SK-N-SH (cell line): ENCODE measurements at regions not wholly inside any gene's neighbourhood (a gene's known extent, or its start where the extent isn't known, plus 50 kb on each side); places are given as distances from the start of the nearest gene placed in this dataset.

Experiments
- CTCF ChIA-PET: fragments of 300-600, 350-600 bp; formaldehyde crosslinking; extraction: SDS; loops from one replicate; lab custom pipeline; 2021; lab: Yijun Ruan, JAX
- POLR2A ChIA-PET: fragments of 350-600 bp; sonication (Branson Sonifier 250); formaldehyde crosslinking; extraction: SDS; loops from one replicate; lab custom pipeline; 2020; ENCODE audit warnings: antibody characterized with exemption, inconsistent platforms; lab: Yijun Ruan, JAX
- DNase-seq: peaks from one replicate; pipeline ENCODE4 v3.0.0; 2012
- H2AFZ ChIP-seq: fragments of 200-600 bp; sonication (generic); 2 replicates; pipeline ENCODE4 v1.8.1; 2016; ENCODE audit warnings: antibody characterized with exemption, mild to moderate bottlenecking, low read depth
- H3F3A ChIP-seq: fragments of 200-600 bp; sonication (generic); replicated peaks from 2 replicates; pipeline ENCODE3; 2016; ENCODE audit warnings: antibody characterized with exemption, mild to moderate bottlenecking; ENCODE audit not compliant: insufficient read depth
- H3K27ac ChIP-seq, 2 experiments: fragments of 200-500 bp in 1 of 2; fragments of 200-600 bp in 1 of 2; sonication (Bioruptor generic) in 1 of 2; sonication (generic), shearing (Covaris generic) in 1 of 2; 2 replicates each; pipeline versions ENCODE4 v1.5.1 to v1.6.1; 2014 to 2016; ENCODE audit warnings: low read depth in 2 of 2, inconsistent platforms in 1 of 2, low read length in 1 of 2, mild to moderate bottlenecking in 1 of 2, mixed read lengths in 1 of 2
- H3K27me3 ChIP-seq: fragments of 200-600 bp; sonication (generic), shearing (Covaris generic); 2 replicates; pipeline ENCODE4 v1.6.1; 2016; ENCODE audit warnings: mixed run types; ENCODE audit not compliant: insufficient read depth
- H3K36me3 ChIP-seq, 2 experiments: fragments of 200-500 bp in 1 of 2; fragments of 200-600 bp in 1 of 2; sonication (Bioruptor generic) in 1 of 2; sonication (generic) in 1 of 2; replicated peaks in 1 of 2; 2 replicates each; pipeline versions ENCODE3 to v1.5.1; 2014 to 2016; ENCODE audit warnings: low read length in 1 of 2, mild to moderate bottlenecking in 1 of 2; ENCODE audit not compliant: insufficient read depth in 2 of 2, control insufficient read depth in 1 of 2
- H3K4me1 ChIP-seq, 2 experiments: fragments of 200-500 bp in 1 of 2; fragments of 200-600 bp in 1 of 2; sonication (Bioruptor generic) in 1 of 2; sonication (generic), shearing (Covaris generic) in 1 of 2; 2 replicates each; pipeline versions ENCODE4 v1.5.1 to v1.6.1; 2014 to 2016; ENCODE audit warnings: low read depth in 1 of 2, low read length in 1 of 2, mixed run types in 1 of 2; ENCODE audit not compliant: insufficient read depth in 2 of 2, control insufficient read depth in 1 of 2
- H3K4me2 ChIP-seq: fragments of 200-600 bp; sonication (generic), shearing (Covaris generic); 2 replicates; pipeline ENCODE4 v1.6.1; 2017; ENCODE audit warnings: mixed run types
- H3K4me3 ChIP-seq, 2 experiments: fragments of 200-500 bp in 1 of 2; fragments of 200-600 bp in 1 of 2; sonication (Bioruptor generic) in 1 of 2; sonication (generic), shearing (Covaris generic) in 1 of 2; 2 replicates each; pipeline versions ENCODE4 v1.5.1 to v1.8.1; 2014 to 2016; ENCODE audit warnings: low read depth in 2 of 2, inconsistent platforms in 1 of 2, low read length in 1 of 2, mild to moderate bottlenecking in 1 of 2, mixed read lengths in 1 of 2, moderate library complexity in 1 of 2
- H3K79me2 ChIP-seq: fragments of 200-600 bp; sonication (generic); 2 replicates; pipeline ENCODE4 v1.8.1; 2017; ENCODE audit warnings: mild to moderate bottlenecking; ENCODE audit not compliant: insufficient read depth
- H3K9ac ChIP-seq: fragments of 200-600 bp; sonication (generic); 2 replicates; pipeline ENCODE4 v1.6.1; 2017; ENCODE audit warnings: mixed run types
- H3K9me2 ChIP-seq: fragments of 200-600 bp; sonication (generic); 2 replicates; pipeline ENCODE4 v1.6.1; 2017; ENCODE audit warnings: mixed run types
- H3K9me3 ChIP-seq: fragments of 200-600 bp; sonication (generic); 2 replicates; pipeline ENCODE4 v1.6.1; 2017; ENCODE audit warnings: mixed run types, mild to moderate bottlenecking, moderate library complexity
- H4K20me1 ChIP-seq: fragments of 200-600 bp; sonication (generic); 2 replicates; pipeline ENCODE4 v1.6.1; 2017; ENCODE audit warnings: mild to moderate bottlenecking, mixed run types; ENCODE audit not compliant: insufficient read depth
- ELF1 ChIP-seq: IDR thresholded peaks from 2 replicates; pipeline ENCODE4 v1.4.0; 2012
- EZH2phosphoT487 ChIP-seq: fragments of 200-600 bp; sonication (generic); IDR thresholded peaks from 2 replicates; pipeline ENCODE4 v1.6.1; 2017; ENCODE audit warnings: low read depth, mixed run types, mild to moderate bottlenecking, antibody characterized with exemption, moderate library complexity, borderline replicate concordance
- FOSL2 ChIP-seq: IDR thresholded peaks from 2 replicates; pipeline ENCODE4 v1.4.0; 2012; ENCODE audit warnings: low read depth, mild to moderate bottlenecking, moderate library complexity, borderline replicate concordance
- FOXM1 ChIP-seq: IDR thresholded peaks from 2 replicates; pipeline ENCODE4 v1.4.0; 2012; ENCODE audit warnings: low read depth, mild to moderate bottlenecking
- GABPA ChIP-seq: IDR thresholded peaks from 2 replicates; pipeline ENCODE4 v1.4.0; 2012; ENCODE audit warnings: low read depth, mild to moderate bottlenecking
- MEF2A ChIP-seq: IDR thresholded peaks from 2 replicates; pipeline ENCODE4 v1.4.0; 2012; ENCODE audit warnings: low read depth, borderline replicate concordance
- MXI1 ChIP-seq: IDR thresholded peaks from 2 replicates; pipeline ENCODE4 v1.6.1; 2012; ENCODE audit warnings: mild to moderate bottlenecking, low read depth, low read length, improper control_type of control experiment
- RAD21 ChIP-seq: IDR thresholded peaks from 2 replicates; pipeline ENCODE4 v1.6.1; 2012; ENCODE audit warnings: mild to moderate bottlenecking, low read length
- RCOR1 ChIP-seq: fragments of 150-350 bp; IDR thresholded peaks from 2 replicates; pipeline ENCODE4 v1.6.1; 2017; ENCODE audit warnings: antibody characterized with exemption, low read length
- RFX5 ChIP-seq: IDR thresholded peaks from 2 replicates; pipeline ENCODE4 v1.6.1; 2012; ENCODE audit warnings: mild to moderate bottlenecking, improper control_type of control experiment, low read length
- RXRA ChIP-seq: IDR thresholded peaks from 2 replicates; pipeline ENCODE4 v1.4.0; 2012; ENCODE audit warnings: low read depth, mild to moderate bottlenecking, borderline replicate concordance
- SIN3A ChIP-seq: IDR thresholded peaks from 2 replicates; pipeline ENCODE4 v1.6.1; 2012; ENCODE audit warnings: low read depth, mild to moderate bottlenecking, low read length, moderate library complexity, borderline replicate concordance
- SMC3 ChIP-seq: IDR thresholded peaks from 2 replicates; pipeline ENCODE4 v1.6.1; 2012; ENCODE audit warnings: low read depth, low read length, improper control_type of control experiment
- TAF1 ChIP-seq: IDR thresholded peaks from 2 replicates; pipeline ENCODE4 v1.6.1; 2012; ENCODE audit warnings: low read depth, mild to moderate bottlenecking, low read length, moderate library complexity, borderline replicate concordance
- TEAD4 ChIP-seq: IDR thresholded peaks from 2 replicates; pipeline ENCODE4 v1.4.0; 2012; ENCODE audit warnings: mild to moderate bottlenecking, borderline replicate concordance; ENCODE audit not compliant: insufficient read depth
- WGBS: methylation state at CpG from one replicate; pipeline ENCODE4 v1.1.6; 2017; ENCODE audit warnings: low lambda C conversion rate; 5-methylcytosine and 5-hydroxymethylcytosine counted together
- TF ChIP-seq, protein P1 (sequence below): IDR thresholded peaks from 2 replicates; pipeline ENCODE4 v1.4.0; 2012; ENCODE audit warnings: low read depth, borderline replicate concordance
- TF ChIP-seq, protein P2 (sequence below): fragments of 150-350 bp; IDR thresholded peaks from 2 replicates; pipeline ENCODE4 v1.6.1; 2016; ENCODE audit warnings: mild to moderate bottlenecking, low read depth, low read length
- TF ChIP-seq, protein P3 (sequence below): IDR thresholded peaks from 2 replicates; pipeline ENCODE4 v1.4.0; 2012; ENCODE audit warnings: low read depth
- TF ChIP-seq, protein P4 (sequence below): fragments of 150-350 bp; IDR thresholded peaks from 2 replicates; pipeline ENCODE4 v1.6.1; 2017; ENCODE audit warnings: antibody characterized with exemption, low read length, low read depth, borderline replicate concordance

DNA sequence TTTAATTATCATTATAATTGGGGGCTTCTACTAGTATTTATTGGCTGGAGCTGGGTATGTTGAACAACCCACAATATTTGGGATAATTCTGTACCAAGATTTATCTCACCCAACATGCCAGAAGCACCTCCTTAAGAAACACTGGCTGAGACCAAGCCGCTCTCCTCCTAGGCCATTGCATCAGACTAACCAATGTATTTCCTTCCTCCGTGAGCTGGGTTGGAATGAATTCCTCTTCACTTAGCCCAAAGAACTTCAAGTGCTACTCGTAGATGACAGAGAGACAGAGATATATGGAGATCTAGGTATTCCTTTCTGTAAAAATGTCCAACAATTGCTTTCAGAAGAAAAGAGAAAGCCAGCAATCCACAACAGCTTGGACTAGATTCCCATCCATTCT lies 87.2 kb upstream of the ETS2 start:
- no peaks in the 10 kb centered on the region for H3K27me3 ChIP-seq
- no peak overlapping the region for H3K4me3 ChIP-seq
- no peak for DNase-seq
- H3K9me3 ChIP-seq: no peaks in the 10 kb centered on the region
- ChIA-PET CTCF (interaction anchor here (1.2 kb wide), 1 partner anchor 16 kb away, joined by 5 read pairs; no protein-coding TSS in a partner anchor), POLR2A (no interaction called here)
- H3K9me2 ChIP-seq: no peaks in the 10 kb centered on the region
- no peaks in the 10 kb centered on the region for H3K36me3 ChIP-seq
- no peak overlapping the region for H3K9ac ChIP-seq
- H3K4me1 ChIP-seq: no peaks in the 10 kb centered on the region; a peak in 1 of 4 replicates
- TF ChIP-seq MXI1 (no peak), SMC3 (no peak), RCOR1 (no peak), FOXM1 (no peak), ELF1 (no peak), TAF1 (no peak), GABPA (no peak), FOSL2 (no peak), RAD21 (no peak), MEF2A (no peak)
- TF ChIP-seq, protein P1, sequence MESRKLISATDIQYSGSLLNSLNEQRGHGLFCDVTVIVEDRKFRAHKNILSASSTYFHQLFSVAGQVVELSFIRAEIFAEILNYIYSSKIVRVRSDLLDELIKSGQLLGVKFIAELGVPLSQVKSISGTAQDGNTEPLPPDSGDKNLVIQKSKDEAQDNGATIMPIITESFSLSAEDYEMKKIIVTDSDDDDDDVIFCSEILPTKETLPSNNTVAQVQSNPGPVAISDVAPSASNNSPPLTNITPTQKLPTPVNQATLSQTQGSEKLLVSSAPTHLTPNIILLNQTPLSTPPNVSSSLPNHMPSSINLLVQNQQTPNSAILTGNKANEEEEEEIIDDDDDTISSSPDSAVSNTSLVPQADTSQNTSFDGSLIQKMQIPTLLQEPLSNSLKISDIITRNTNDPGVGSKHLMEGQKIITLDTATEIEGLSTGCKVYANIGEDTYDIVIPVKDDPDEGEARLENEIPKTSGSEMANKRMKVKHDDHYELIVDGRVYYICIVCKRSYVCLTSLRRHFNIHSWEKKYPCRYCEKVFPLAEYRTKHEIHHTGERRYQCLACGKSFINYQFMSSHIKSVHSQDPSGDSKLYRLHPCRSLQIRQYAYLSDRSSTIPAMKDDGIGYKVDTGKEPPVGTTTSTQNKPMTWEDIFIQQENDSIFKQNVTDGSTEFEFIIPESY: no peak
- TF ChIP-seq, protein P2, sequence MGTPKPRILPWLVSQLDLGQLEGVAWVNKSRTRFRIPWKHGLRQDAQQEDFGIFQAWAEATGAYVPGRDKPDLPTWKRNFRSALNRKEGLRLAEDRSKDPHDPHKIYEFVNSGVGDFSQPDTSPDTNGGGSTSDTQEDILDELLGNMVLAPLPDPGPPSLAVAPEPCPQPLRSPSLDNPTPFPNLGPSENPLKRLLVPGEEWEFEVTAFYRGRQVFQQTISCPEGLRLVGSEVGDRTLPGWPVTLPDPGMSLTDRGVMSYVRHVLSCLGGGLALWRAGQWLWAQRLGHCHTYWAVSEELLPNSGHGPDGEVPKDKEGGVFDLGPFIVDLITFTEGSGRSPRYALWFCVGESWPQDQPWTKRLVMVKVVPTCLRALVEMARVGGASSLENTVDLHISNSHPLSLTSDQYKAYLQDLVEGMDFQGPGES: no peak
- TF ChIP-seq, all 33 proteins: peak for 0
- no peak overlapping the region for H3K27ac ChIP-seq
- 63% methylated on average over 3 of the region's 3 CpGs for WGBS
- no peaks in the 10 kb centered on the region for H3K79me2 ChIP-seq
- no peak overlapping the region for H3K4me2 ChIP-seq
- H4K20me1 ChIP-seq: no peaks in the 10 kb centered on the region
- no peak overlapping the region for H2AFZ ChIP-seq
- no peaks in the 10 kb centered on the region for H3F3A ChIP-seq

DNA sequence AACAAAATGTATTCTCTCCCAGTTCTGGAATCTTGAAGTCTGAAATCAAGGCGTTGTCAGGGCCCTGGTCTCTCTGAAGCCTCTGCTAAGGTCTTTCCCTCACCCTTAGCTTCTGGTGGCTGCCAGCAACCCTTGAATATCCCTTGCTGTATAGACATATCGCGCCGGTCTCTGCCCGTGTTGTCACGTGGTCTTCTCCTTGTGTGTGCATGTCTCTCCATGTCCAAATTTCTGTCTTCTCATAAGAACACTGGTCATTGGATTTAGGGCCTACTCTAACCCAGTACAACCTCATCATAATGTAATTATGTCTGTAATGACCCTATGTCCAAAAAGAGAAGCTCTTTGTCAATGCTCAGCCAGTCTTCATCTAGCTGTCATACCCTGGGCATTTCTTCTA lies 85.7 kb upstream of the ETS2 start:
- ChIA-PET POLR2A (no interaction called here), CTCF (interaction anchor here (1.0 to 2.0 kb wide), 3 partner anchors 8 to 406 kb away, joined by 6 to 7 read pairs (median 6); no protein-coding TSS in a partner anchor)
- H3K4me3 ChIP-seq: no peak overlapping the region
- H3F3A ChIP-seq: no peaks in the 10 kb centered on the region
- DNase-seq: no peak
- no peak overlapping the region for H3K27ac ChIP-seq
- no peak overlapping the region for H3K9ac ChIP-seq
- no peaks in the 10 kb centered on the region for H4K20me1 ChIP-seq
- no peaks in the 10 kb centered on the region; a peak in 1 of 4 replicates for H3K4me1 ChIP-seq
- no peaks in the 10 kb centered on the region for H3K9me2 ChIP-seq
- no peaks in the 10 kb centered on the region for H3K27me3 ChIP-seq
- H3K9me3 ChIP-seq: no peaks in the 10 kb centered on the region
- H3K4me2 ChIP-seq: no peak overlapping the region
- no peaks in the 10 kb centered on the region for H3K79me2 ChIP-seq
- no peak for TF ChIP-seq TEAD4
- no peak for TF ChIP-seq SMC3
- TF ChIP-seq RAD21: no peak
- no peak for TF ChIP-seq FOXM1
- no peak for TF ChIP-seq RXRA
- no peak for TF ChIP-seq MXI1
- TF ChIP-seq, protein P3, sequence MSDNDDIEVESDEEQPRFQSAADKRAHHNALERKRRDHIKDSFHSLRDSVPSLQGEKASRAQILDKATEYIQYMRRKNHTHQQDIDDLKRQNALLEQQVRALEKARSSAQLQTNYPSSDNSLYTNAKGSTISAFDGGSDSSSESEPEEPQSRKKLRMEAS: no peak
- no peak for TF ChIP-seq RFX5
- no peak for TF ChIP-seq SIN3A
- TF ChIP-seq, protein P4, sequence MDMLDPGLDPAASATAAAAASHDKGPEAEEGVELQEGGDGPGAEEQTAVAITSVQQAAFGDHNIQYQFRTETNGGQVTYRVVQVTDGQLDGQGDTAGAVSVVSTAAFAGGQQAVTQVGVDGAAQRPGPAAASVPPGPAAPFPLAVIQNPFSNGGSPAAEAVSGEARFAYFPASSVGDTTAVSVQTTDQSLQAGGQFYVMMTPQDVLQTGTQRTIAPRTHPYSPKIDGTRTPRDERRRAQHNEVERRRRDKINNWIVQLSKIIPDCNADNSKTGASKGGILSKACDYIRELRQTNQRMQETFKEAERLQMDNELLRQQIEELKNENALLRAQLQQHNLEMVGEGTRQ: no peak
- no peak for TF ChIP-seq EZH2phosphoT487
- TF ChIP-seq, protein P2: no peak
- H3K36me3 ChIP-seq: no peaks in the 10 kb centered on the region
- no peak overlapping the region for H2AFZ ChIP-seq
- 83% methylated on average over 6 of the region's 6 CpGs for WGBS
